Erythroblast (primary cell): ENCODE measurements at regions not wholly inside any gene's neighbourhood (a gene's known extent, or its start where the extent isn't known, plus 50 kb on each side); places are given as distances from the start of the nearest gene placed in this dataset.

Experiments used
- GATA1 ChIP-seq: IDR thresholded peaks from 2 replicates; pipeline ENCODE4 v1.6.1; 2011; ENCODE audit warnings: low read depth, mild to moderate bottlenecking, control low read depth, low read length, moderate library complexity
- POLR2A ChIP-seq: IDR thresholded peaks from 2 replicates; pipeline ENCODE4 v1.6.1; 2011; ENCODE audit warnings: mild to moderate bottlenecking, low read length

DNA sequence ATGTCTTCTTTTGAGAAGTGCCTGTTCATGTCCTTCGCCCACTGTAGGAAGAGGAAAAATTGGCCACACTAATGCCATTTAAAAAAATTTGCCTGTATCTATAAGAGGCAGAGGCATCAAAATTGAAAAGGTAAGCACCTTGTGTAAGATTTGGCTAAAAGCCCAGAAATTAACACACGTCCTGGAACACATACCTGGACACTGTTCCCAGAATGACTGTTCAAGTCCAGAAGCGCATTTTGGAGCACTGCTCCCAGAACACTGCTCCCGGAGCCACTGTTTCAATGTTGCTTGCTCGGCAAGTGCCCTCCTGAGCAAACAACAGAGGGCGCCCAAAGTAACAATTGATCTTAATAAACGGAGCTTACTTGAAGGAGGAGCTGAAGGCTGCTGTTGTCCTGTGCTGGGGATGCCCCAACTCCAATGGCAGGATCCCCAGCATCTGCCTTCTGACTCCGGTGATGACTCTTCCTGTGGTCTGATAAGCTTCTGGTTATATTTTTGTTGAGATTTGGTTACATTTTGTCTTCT, 1958.6 kb downstream of the C4orf33 start:
- TF ChIP-seq POLR2A = no peak
- TF ChIP-seq GATA1 = no peak
